ENCODE measurements at regions not wholly inside any gene's neighbourhood (a gene's known extent, or its start where the extent isn't known, plus 50 kb on each side); places are given as distances from the start of the nearest gene placed in this dataset.
A peak's percentile ranks its signal among the peaks of the same experiment; 100 is the strongest.

DNA sequence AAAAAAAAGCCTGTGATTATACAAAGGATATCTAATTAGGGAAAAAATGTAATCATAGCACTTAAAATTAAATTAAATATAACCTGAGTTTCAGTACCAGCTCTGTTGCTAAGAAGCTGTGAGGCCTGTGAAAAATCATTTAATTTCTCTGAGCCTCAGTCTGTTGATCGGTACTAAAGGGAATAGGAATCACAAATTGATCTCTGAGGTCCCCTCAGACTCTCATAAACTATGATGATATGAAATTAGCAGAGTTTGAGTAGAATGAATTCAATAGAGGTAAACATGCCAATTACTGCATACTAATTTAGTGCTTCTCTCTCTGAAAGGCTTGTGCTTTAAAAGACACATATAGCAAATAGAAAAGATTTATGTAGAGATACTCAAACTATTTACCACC lies 416.8 kb upstream of the NCAM2 start:
- no CpG with 5 or more reads among the region's 1 CpG for WGBS (ENCODE audit: insufficient coverage)
- peak in 3 of 6 donors; percentile 2 to 92 (median 7) for DNase-seq (ENCODE audit: low read depth in 4 of 6, low spot score in 6 of 6)
- no peak overlapping the region for H3K4me3 ChIP-seq (ENCODE audit: low read depth, low read length)

DNA sequence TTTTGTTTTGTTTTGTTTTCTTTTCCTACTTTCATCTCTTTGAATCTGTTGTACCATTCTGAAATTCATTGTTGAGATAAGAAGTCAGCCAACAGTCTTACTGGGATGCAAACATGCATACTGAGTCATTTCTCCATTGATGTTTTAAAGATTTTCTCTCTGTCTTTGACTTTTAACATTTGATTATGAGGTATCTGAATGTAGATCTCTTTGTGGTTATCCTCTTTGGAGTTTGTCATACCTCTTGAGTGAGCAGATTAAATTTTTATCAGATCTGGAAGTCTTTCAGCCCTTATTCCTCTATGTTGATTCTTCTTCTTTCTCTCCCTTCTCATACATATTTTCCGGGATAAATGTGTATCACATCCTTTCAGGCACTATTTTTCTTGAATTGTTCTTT lies 406.9 kb upstream of the NCAM2 start:
- no peaks in the 10 kb centered on the region for H3K4me1 ChIP-seq (ENCODE audit: control insufficient read depth, insufficient read depth, low read length)
- peaks cover 2% of the 10 kb centered on the region for H3K9me3 ChIP-seq (ENCODE audit: control insufficient read depth, insufficient read depth, low read length)
- no peaks in the 10 kb centered on the region for H3K36me3 ChIP-seq (ENCODE audit: control insufficient read depth, insufficient read depth, low read length)
- H3K4me3 ChIP-seq (ENCODE audit: low read depth, low read length) = no peak overlapping the region
- no peak overlapping the region for H3K27ac ChIP-seq (ENCODE audit: low read depth, low read length)
- DNase-seq (ENCODE audit: low read depth in 4 of 6, low spot score in 6 of 6) = no peak
- H3K27me3 ChIP-seq (ENCODE audit: control insufficient read depth, insufficient read depth, low read length) = no peaks in the 10 kb centered on the region
- WGBS (ENCODE audit: insufficient coverage) = no CpG with 5 or more reads among the region's 1 CpG

More for the DNA sequence above, 416.8 kb upstream of the NCAM2 start:
- Histone ChIP-seq H3K4me1 (ENCODE audit: control insufficient read depth, insufficient read depth, low read length) (no peaks in the 10 kb centered on the region), H3K9me3 (ENCODE audit: control insufficient read depth, insufficient read depth, low read length) (no peaks in the 10 kb centered on the region), H3K27me3 (ENCODE audit: control insufficient read depth, insufficient read depth, low read length) (no peaks in the 10 kb centered on the region), H3K36me3 (ENCODE audit: control insufficient read depth, insufficient read depth, low read length) (no peaks in the 10 kb centered on the region), H3K27ac (ENCODE audit: low read depth, low read length) (no peak overlapping the region)

GRCh38 chr21:20592463-20592862 lies 405.7 kb upstream of the NCAM2 start:
- no peaks in the 10 kb centered on the region for H3K27me3 ChIP-seq (ENCODE audit: control insufficient read depth, insufficient read depth, low read length)
- H3K36me3 ChIP-seq (ENCODE audit: control insufficient read depth, insufficient read depth, low read length) = no peaks in the 10 kb centered on the region
- no peak overlapping the region for H3K4me3 ChIP-seq (ENCODE audit: low read depth, low read length)

GRCh38 chr21:20603236-20603635 lies 395.0 kb upstream of the NCAM2 start:
- Histone ChIP-seq H3K4me3 (ENCODE audit: low read depth, low read length) (no peak overlapping the region), H3K36me3 (ENCODE audit: control insufficient read depth, insufficient read depth, low read length) (no peaks in the 10 kb centered on the region), H3K27me3 (ENCODE audit: control insufficient read depth, insufficient read depth, low read length) (no peaks in the 10 kb centered on the region), H3K27ac (ENCODE audit: low read depth, low read length) (no peak overlapping the region), H3K4me1 (ENCODE audit: control insufficient read depth, insufficient read depth, low read length) (no peaks in the 10 kb centered on the region), H3K9me3 (ENCODE audit: control insufficient read depth, insufficient read depth, low read length) (peaks cover 5% of the 10 kb centered on the region)
- no peak for DNase-seq (ENCODE audit: low read depth in 4 of 6, low spot score in 6 of 6)
- no CpG with 5 or more reads among the region's 3 CpGs for WGBS (ENCODE audit: insufficient coverage)

More at GRCh38 chr21:20592463-20592862, 405.7 kb upstream of the NCAM2 start:
- DNase-seq (ENCODE audit: low read depth in 4 of 6, low spot score in 6 of 6) = no peak
- peaks cover 2% of the 10 kb centered on the region for H3K9me3 ChIP-seq (ENCODE audit: control insufficient read depth, insufficient read depth, low read length)
- H3K27ac ChIP-seq (ENCODE audit: low read depth, low read length) = no peak overlapping the region
- no peaks in the 10 kb centered on the region for H3K4me1 ChIP-seq (ENCODE audit: control insufficient read depth, insufficient read depth, low read length)

DNA sequence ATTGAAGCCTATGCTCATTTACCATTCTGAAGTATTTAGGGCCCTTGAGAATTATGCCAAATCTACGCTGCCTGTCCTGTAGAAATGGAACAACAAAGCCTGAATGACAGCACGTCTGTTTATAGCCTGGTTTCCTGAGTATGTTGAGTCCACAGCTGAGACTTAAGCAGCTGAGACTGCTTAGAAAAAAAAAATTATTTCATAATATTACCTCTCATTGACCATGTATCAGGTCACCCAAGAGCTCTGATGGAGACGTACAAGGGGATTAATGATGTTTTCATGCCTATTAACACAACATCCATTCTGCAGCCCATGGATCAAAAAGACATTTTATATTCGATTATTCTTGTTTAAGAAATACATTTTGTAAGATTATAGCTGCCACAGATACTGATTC lies 387.2 kb upstream of the NCAM2 start:
- H3K9me3 ChIP-seq (ENCODE audit: control insufficient read depth, insufficient read depth, low read length) = peaks cover 5% of the 10 kb centered on the region
- no peak for DNase-seq (ENCODE audit: low read depth in 4 of 6, low spot score in 6 of 6)
- H3K36me3 ChIP-seq (ENCODE audit: control insufficient read depth, insufficient read depth, low read length) = no peaks in the 10 kb centered on the region
- no peaks in the 10 kb centered on the region for H3K27me3 ChIP-seq (ENCODE audit: control insufficient read depth, insufficient read depth, low read length)
- no peak overlapping the region for H3K4me3 ChIP-seq (ENCODE audit: low read depth, low read length)
- no peaks in the 10 kb centered on the region for H3K4me1 ChIP-seq (ENCODE audit: control insufficient read depth, insufficient read depth, low read length)
- H3K27ac ChIP-seq (ENCODE audit: low read depth, low read length) = no peak overlapping the region
- 80% methylated on average over 1 of the region's 4 CpGs for WGBS (ENCODE audit: insufficient coverage)

DNA sequence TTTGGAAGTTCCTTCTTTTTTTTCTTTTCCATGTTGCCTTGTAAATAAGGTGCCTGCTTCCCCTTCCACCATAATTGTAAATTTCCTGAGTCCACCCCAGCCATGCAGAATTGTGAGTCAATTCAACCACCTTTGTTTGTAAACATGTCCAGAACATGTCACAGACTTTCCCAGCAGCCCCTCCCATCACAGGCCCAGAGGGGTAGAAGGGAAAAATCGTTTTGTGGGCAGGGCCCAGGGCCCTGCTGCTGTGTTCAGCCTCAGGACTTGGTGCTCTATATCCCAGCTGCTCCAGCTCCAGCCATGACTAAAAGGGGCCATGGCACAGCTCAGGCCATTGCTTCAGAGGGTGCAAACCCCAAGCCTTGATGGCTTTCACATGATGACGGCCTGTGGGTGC lies 384.6 kb upstream of the NCAM2 start:
- Histone ChIP-seq H3K27ac (ENCODE audit: low read depth, low read length) (no peak overlapping the region), H3K27me3 (ENCODE audit: control insufficient read depth, insufficient read depth, low read length) (no peaks in the 10 kb centered on the region), H3K9me3 (ENCODE audit: control insufficient read depth, insufficient read depth, low read length) (no peaks in the 10 kb centered on the region), H3K4me3 (ENCODE audit: low read depth, low read length) (no peak overlapping the region), H3K4me1 (ENCODE audit: control insufficient read depth, insufficient read depth, low read length) (no peaks in the 10 kb centered on the region), H3K36me3 (ENCODE audit: control insufficient read depth, insufficient read depth, low read length) (no peaks in the 10 kb centered on the region)
- DNase-seq (ENCODE audit: low read depth in 4 of 6, low spot score in 6 of 6) = no peak
- WGBS (ENCODE audit: insufficient coverage) = 81% methylated on average over 2 of the region's 2 CpGs

DNA sequence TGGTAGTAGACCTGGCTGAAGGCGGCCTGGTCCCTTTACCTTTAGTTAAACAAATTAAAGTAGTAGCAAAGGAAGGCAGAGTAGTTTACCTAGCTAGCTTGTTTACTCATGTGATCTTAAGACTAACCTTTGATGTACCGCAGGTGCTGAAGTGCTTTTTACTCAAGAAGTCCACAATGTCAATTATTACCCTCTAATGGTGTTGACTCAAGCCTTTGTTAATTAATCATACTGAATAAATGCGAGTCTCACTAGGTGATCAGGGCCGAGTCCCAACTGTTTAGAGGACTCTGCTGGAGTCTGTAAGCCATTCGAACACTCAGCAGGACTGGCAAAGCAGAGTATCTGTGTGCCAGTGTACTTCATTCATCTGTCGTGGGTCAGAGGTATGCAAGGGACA lies 381.1 kb upstream of the NCAM2 start:
- Histone ChIP-seq H3K27ac (ENCODE audit: low read depth, low read length) (no peak overlapping the region), H3K4me3 (ENCODE audit: low read depth, low read length) (no peak overlapping the region), H3K4me1 (ENCODE audit: control insufficient read depth, insufficient read depth, low read length) (no peaks in the 10 kb centered on the region), H3K27me3 (ENCODE audit: control insufficient read depth, insufficient read depth, low read length) (no peaks in the 10 kb centered on the region), H3K36me3 (ENCODE audit: control insufficient read depth, insufficient read depth, low read length) (no peaks in the 10 kb centered on the region), H3K9me3 (ENCODE audit: control insufficient read depth, insufficient read depth, low read length) (no peaks in the 10 kb centered on the region)
- 26% methylated on average over 4 of the region's 6 CpGs for WGBS (ENCODE audit: insufficient coverage)
- DNase-seq (ENCODE audit: low read depth in 4 of 6, low spot score in 6 of 6) = no peak

DNA sequence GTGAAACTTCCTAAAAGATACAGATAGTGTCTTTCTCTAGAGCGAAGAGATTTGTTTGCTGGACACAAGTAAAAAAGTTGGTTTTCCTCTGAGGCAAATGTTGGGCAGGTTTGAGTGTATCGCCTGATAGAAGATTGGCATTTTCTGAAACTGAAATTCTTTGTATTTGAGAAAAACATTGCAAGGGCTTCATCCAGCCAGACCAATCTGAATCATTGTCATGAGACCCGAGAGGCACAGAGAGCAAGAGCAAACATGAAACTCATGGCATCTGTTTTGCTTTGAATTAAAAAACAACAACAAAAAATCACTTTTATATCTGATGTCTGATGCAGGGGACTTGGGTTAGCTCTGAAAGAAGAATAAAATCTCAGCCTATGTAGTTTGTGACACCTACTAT lies 379.3 kb upstream of the NCAM2 start:
- no peak overlapping the region for H3K4me3 ChIP-seq (ENCODE audit: low read depth, low read length)
- no peaks in the 10 kb centered on the region for H3K4me1 ChIP-seq (ENCODE audit: control insufficient read depth, insufficient read depth, low read length)
- no peaks in the 10 kb centered on the region for H3K9me3 ChIP-seq (ENCODE audit: control insufficient read depth, insufficient read depth, low read length)
- no peaks in the 10 kb centered on the region for H3K27me3 ChIP-seq (ENCODE audit: control insufficient read depth, insufficient read depth, low read length)
- no peaks in the 10 kb centered on the region for H3K36me3 ChIP-seq (ENCODE audit: control insufficient read depth, insufficient read depth, low read length)
- no peak overlapping the region for H3K27ac ChIP-seq (ENCODE audit: low read depth, low read length)
- WGBS (ENCODE audit: insufficient coverage) = 83% methylated on average over 1 of the region's 3 CpGs
- no peak for DNase-seq (ENCODE audit: low read depth in 4 of 6, low spot score in 6 of 6)

- no peak overlapping the region for H3K4me3 ChIP-seq (ENCODE audit: low read depth, low read length)
These were observed 370.6 kb upstream of the NCAM2 start for GRCh38 chr21:20627594-20627993.

DNA sequence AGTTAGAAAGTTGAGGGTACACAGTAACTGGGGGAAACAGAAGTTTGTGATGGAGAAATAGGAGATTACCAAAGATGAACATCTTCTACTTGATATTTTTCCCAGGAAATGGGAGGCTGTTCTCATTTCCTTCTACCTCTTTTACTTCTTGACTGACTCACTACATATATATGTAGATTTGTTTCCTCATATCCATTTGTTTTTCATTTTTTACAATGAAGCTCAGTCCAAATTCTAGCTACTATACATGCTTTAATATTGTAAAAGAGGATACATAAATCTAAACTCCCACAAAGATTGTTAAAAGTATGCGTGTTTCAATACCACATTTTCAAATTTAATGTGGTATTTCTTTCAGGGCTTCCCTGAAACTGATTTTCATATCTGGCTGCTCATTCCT lies 366.6 kb upstream of the NCAM2 start:
- Histone ChIP-seq H3K9me3 (ENCODE audit: control insufficient read depth, insufficient read depth, low read length) (no peaks in the 10 kb centered on the region), H3K4me1 (ENCODE audit: control insufficient read depth, insufficient read depth, low read length) (no peaks in the 10 kb centered on the region), H3K4me3 (ENCODE audit: low read depth, low read length) (no peak overlapping the region), H3K27me3 (ENCODE audit: control insufficient read depth, insufficient read depth, low read length) (no peaks in the 10 kb centered on the region), H3K36me3 (ENCODE audit: control insufficient read depth, insufficient read depth, low read length) (no peaks in the 10 kb centered on the region), H3K27ac (ENCODE audit: low read depth, low read length) (no peak overlapping the region)
- no CpG with 5 or more reads among the region's 1 CpG for WGBS (ENCODE audit: insufficient coverage)
- DNase-seq (ENCODE audit: low read depth in 4 of 6, low spot score in 6 of 6) = no peak

More at GRCh38 chr21:20627594-20627993, 370.6 kb upstream of the NCAM2 start:
- WGBS (ENCODE audit: insufficient coverage) = no CpG with 5 or more reads among the region's 4 CpGs
- Histone ChIP-seq H3K36me3 (ENCODE audit: control insufficient read depth, insufficient read depth, low read length) (no peaks in the 10 kb centered on the region), H3K27ac (ENCODE audit: low read depth, low read length) (no peak overlapping the region), H3K27me3 (ENCODE audit: control insufficient read depth, insufficient read depth, low read length) (no peaks in the 10 kb centered on the region), H3K4me1 (ENCODE audit: control insufficient read depth, insufficient read depth, low read length) (no peaks in the 10 kb centered on the region), H3K9me3 (ENCODE audit: control insufficient read depth, insufficient read depth, low read length) (no peaks in the 10 kb centered on the region)
- DNase-seq (ENCODE audit: low read depth in 4 of 6, low spot score in 6 of 6) = no peak

Measured in spinal cord (tissue), 9 donors.